ENCODE measurements at regions not wholly inside any gene's neighbourhood (a gene's known extent, or its start where the extent isn't known, plus 50 kb on each side); places are given as distances from the start of the nearest gene placed in this dataset.
"Not testable (repeated sequence)": the region's sequence is repeated elsewhere in the genome, so short reads cannot be mapped to it uniquely, and the experiment has no call there.

GRCh38 chrX:1700757-1701156 is 85.9 kb downstream of the ASMT start:
- no peak for DNase-seq (ENCODE audit: low read depth)

- DNase-seq (ENCODE audit: low read depth), result not testable (repeated sequence)
Observed at GRCh38 chrX:1701396-1701901, 86.6 kb downstream of the ASMT start.

GRCh38 chrX:1702142-1702541 is 87.3 kb downstream of the ASMT start:
- DNase-seq (ENCODE audit: low read depth), result not testable (repeated sequence)

GRCh38 chrX:1702557-1702956 is 87.7 kb downstream of the ASMT start:
- DNase-seq (ENCODE audit: low read depth), result not testable (repeated sequence)

GRCh38 chrX:1709277-1709676 is 94.4 kb downstream of the ASMT start:
- not testable (repeated sequence) for DNase-seq (ENCODE audit: low read depth)

- DNase-seq (ENCODE audit: low read depth), result no peak
Observed at GRCh38 chrX:1713296-1713695, 98.4 kb downstream of the ASMT start.

GRCh38 chrX:1717373-1717772 is 102.5 kb downstream of the ASMT start:
- DNase-seq (ENCODE audit: low read depth), result no peak

- DNase-seq (ENCODE audit: low read depth), result no peak
Observed at GRCh38 chrX:1719270-1719669, 104.4 kb downstream of the ASMT start.

- no peak for DNase-seq (ENCODE audit: low read depth)
Observed at GRCh38 chrX:1720836-1721235, 106.0 kb downstream of the ASMT start.

GRCh38 chrX:1725472-1725871 is 110.6 kb downstream of the ASMT start:
- DNase-seq (ENCODE audit: low read depth), result no peak

GRCh38 chrX:1727531-1728027 is 112.7 kb downstream of the ASMT start:
- DNase-seq (ENCODE audit: low read depth), result peak; percentile 9

GRCh38 chrX:1734806-1735205 is 119.9 kb downstream of the ASMT start:
- no peak for DNase-seq (ENCODE audit: low read depth)

- no peak for DNase-seq (ENCODE audit: low read depth)
Observed at GRCh38 chrX:1741816-1742394, 127.0 kb downstream of the ASMT start.

- no peak for DNase-seq (ENCODE audit: low read depth)
Observed at GRCh38 chrX:1743105-1743504, 128.2 kb downstream of the ASMT start.

GRCh38 chrX:1743663-1744062 is 128.8 kb downstream of the ASMT start:
- DNase-seq (ENCODE audit: low read depth), result no peak

GRCh38 chrX:1748408-1748807 is 133.5 kb downstream of the ASMT start:
- DNase-seq (ENCODE audit: low read depth), result no peak

- DNase-seq (ENCODE audit: low read depth), result no peak
Observed at GRCh38 chrX:1749499-1749898, 134.6 kb downstream of the ASMT start.

- no peak for DNase-seq (ENCODE audit: low read depth)
Observed at GRCh38 chrX:1750267-1750666, 135.4 kb downstream of the ASMT start.

- DNase-seq (ENCODE audit: low read depth), result no peak
Observed at GRCh38 chrX:1751781-1752180, 136.9 kb downstream of the ASMT start.

- DNase-seq (ENCODE audit: low read depth), result not testable (repeated sequence)
Observed at GRCh38 chrX:1752799-1753198, 137.9 kb downstream of the ASMT start.

GRCh38 chrX:1754077-1754476 is 139.2 kb downstream of the ASMT start:
- peak; percentile 42 for DNase-seq (ENCODE audit: low read depth)

GRCh38 chrX:1763294-1763693 is 148.4 kb downstream of the ASMT start:
- no peak for DNase-seq (ENCODE audit: low read depth)

GRCh38 chrX:1764883-1765364 is 150.1 kb downstream of the ASMT start:
- DNase-seq (ENCODE audit: low read depth), result not testable (repeated sequence)

- DNase-seq (ENCODE audit: low read depth), result no peak
Observed at GRCh38 chrX:1767026-1767425, 152.2 kb downstream of the ASMT start.
